ENCODE measurements at regions not wholly inside any gene's neighbourhood (a gene's known extent, or its start where the extent isn't known, plus 50 kb on each side); places are given as distances from the start of the nearest gene placed in this dataset.

- Mint-ChIP-seq H3K9me3 (peaks cover 47% of the 10 kb centered on the region), H3K27me3 (ENCODE audit: insufficient read depth) (peaks cover 3% of the 10 kb centered on the region), H3K27ac (no peak overlapping the region), H3K36me3 (ENCODE audit: low read depth) (no peaks in the 10 kb centered on the region), H3K4me1 (peaks cover 25% of the 10 kb centered on the region), H3K4me3 (no peak overlapping the region)
- DNase-seq, result no peak
- no peak overlapping the region for H3K9ac ChIP-seq (ENCODE audit: extremely low read depth, low read length, poor library complexity, severe bottlenecking)
- H3K4me3 ChIP-seq (ENCODE audit: low read length), result no peak overlapping the region
- H3K27me3 ChIP-seq (ENCODE audit: control insufficient read depth, insufficient read depth, low read length, poor library complexity, severe bottlenecking), result no peaks in the 10 kb centered on the region
- H3K4me1 ChIP-seq (ENCODE audit: control insufficient read depth, insufficient read depth, low read length), result peaks cover 5% of the 10 kb centered on the region
- no peaks in the 10 kb centered on the region for H3K36me3 ChIP-seq (ENCODE audit: control insufficient read depth, insufficient read depth, low read length)
- H3K27ac ChIP-seq (ENCODE audit: low read depth, low read length), result no peak overlapping the region
- 93% methylated on average over 1 of the region's 1 CpG; no CpG with 5 or more reads in 1 of the 2 experiments for WGBS, 2 experiments (ENCODE audit: insufficient coverage in 1 of 2, insufficient read length in 1 of 2)
- no peak for TF ChIP-seq CTCF (conservative IDR thresholded peaks at IDR 0.05)
- peaks cover 7% of the 10 kb centered on the region for H3K9me3 ChIP-seq (ENCODE audit: control insufficient read depth, low read length)
These were observed 403.7 kb downstream of the MID1IP1 start for GRCh38 chrX:39204945-39205344.

- 62 to 100% methylated on average over 1 to 3 of the region's 4 CpGs for WGBS, 2 experiments (ENCODE audit: insufficient coverage in 1 of 2, insufficient read length in 1 of 2)
- H3K27me3 ChIP-seq (ENCODE audit: control insufficient read depth, insufficient read depth, low read length, poor library complexity, severe bottlenecking), result no peaks in the 10 kb centered on the region
- H3K9me3 ChIP-seq (ENCODE audit: control insufficient read depth, low read length), result peaks cover 11% of the 10 kb centered on the region
- no peak overlapping the region for H3K27ac ChIP-seq (ENCODE audit: low read depth, low read length)
- Mint-ChIP-seq H3K36me3 (ENCODE audit: low read depth) (no peaks in the 10 kb centered on the region), H3K27ac (no peak overlapping the region), H3K4me3 (no peak overlapping the region), H3K27me3 (ENCODE audit: insufficient read depth) (peaks cover 3% of the 10 kb centered on the region), H3K9me3 (peaks cover 52% of the 10 kb centered on the region), H3K4me1 (peaks cover 25% of the 10 kb centered on the region)
- no peak for TF ChIP-seq CTCF (conservative IDR thresholded peaks at IDR 0.05)
- no peak overlapping the region for H3K4me3 ChIP-seq (ENCODE audit: low read length)
- H3K9ac ChIP-seq (ENCODE audit: extremely low read depth, low read length, poor library complexity, severe bottlenecking), result no peak overlapping the region
- DNase-seq, result no peak
- no peaks in the 10 kb centered on the region for H3K36me3 ChIP-seq (ENCODE audit: control insufficient read depth, insufficient read depth, low read length)
- peaks cover 5% of the 10 kb centered on the region for H3K4me1 ChIP-seq (ENCODE audit: control insufficient read depth, insufficient read depth, low read length)
These were observed 404.2 kb downstream of the MID1IP1 start for GRCh38 chrX:39205467-39205866.

GRCh38 chrX:39206399-39207145, 405.3 kb downstream of the MID1IP1 start:
- H3K27me3 Mint-ChIP-seq (ENCODE audit: insufficient read depth), result peaks cover 3% of the 10 kb centered on the region
- H3K4me1 Mint-ChIP-seq, result peaks cover 25% of the 10 kb centered on the region
- whole genome bisulfite sequencing, 2 experiments (ENCODE audit: insufficient coverage in 1 of 2, insufficient read length in 1 of 2), result 86 to 100% methylated on average over 1 to 3 of the region's 4 CpGs
- no peak overlapping the region for H3K4me3 Mint-ChIP-seq
- no peak overlapping the region for H3K4me3 ChIP-seq (ENCODE audit: low read length)
- H3K4me1 ChIP-seq (ENCODE audit: control insufficient read depth, insufficient read depth, low read length), result peaks cover 5% of the 10 kb centered on the region
- H3K36me3 Mint-ChIP-seq (ENCODE audit: low read depth), result no peaks in the 10 kb centered on the region
- no peak overlapping the region for H3K27ac ChIP-seq (ENCODE audit: low read depth, low read length)
- H3K27ac Mint-ChIP-seq, result no peak overlapping the region
- no peaks in the 10 kb centered on the region for H3K27me3 ChIP-seq (ENCODE audit: control insufficient read depth, insufficient read depth, low read length, poor library complexity, severe bottlenecking)
- no peak for TF ChIP-seq CTCF (conservative IDR thresholded peaks at IDR 0.05)
- peaks cover 50% of the 10 kb centered on the region for H3K9me3 Mint-ChIP-seq
- H3K9ac ChIP-seq (ENCODE audit: extremely low read depth, low read length, poor library complexity, severe bottlenecking), result no peak overlapping the region
- DNase-seq, result no peak
- H3K9me3 ChIP-seq (ENCODE audit: control insufficient read depth, low read length), result peaks cover 11% of the 10 kb centered on the region
- no peaks in the 10 kb centered on the region for H3K36me3 ChIP-seq (ENCODE audit: control insufficient read depth, insufficient read depth, low read length)

Data from endodermal cell (in vitro differentiated cells).